Muscle layer of colon (tissue), 2 donors: ENCODE measurements at regions not wholly inside any gene's neighbourhood (a gene's known extent, or its start where the extent isn't known, plus 50 kb on each side); places are given as distances from the start of the nearest gene placed in this dataset.
A peak's percentile ranks its signal among the peaks of the same experiment; 100 is the strongest.

Experiments used
- H3K27ac ChIP-seq: one replicate; pipeline ENCODE4 v1.7.0; 2013; ENCODE audit warnings: low read depth, mild to moderate bottlenecking, low read length, moderate library complexity
- H3K27me3 ChIP-seq, 2 donors: one replicate each; pipeline ENCODE4 v1.7.0; 2013; ENCODE audit warnings: low read length in 2 of 2, mild to moderate bottlenecking in 2 of 2; ENCODE audit not compliant: insufficient read depth in 2 of 2, control insufficient read depth in 1 of 2
- H3K36me3 ChIP-seq: one replicate; pipeline ENCODE4 v1.7.0; 2013; ENCODE audit warnings: mild to moderate bottlenecking, low read length; ENCODE audit not compliant: insufficient read depth
- H3K4me1 ChIP-seq: one replicate; pipeline ENCODE4 v1.7.0; 2013; ENCODE audit warnings: mild to moderate bottlenecking, low read length; ENCODE audit not compliant: insufficient read depth
- H3K4me3 ChIP-seq, 2 donors: one replicate each; pipeline ENCODE4 v1.7.0; 2013; ENCODE audit warnings: low read length in 2 of 2, low read depth in 1 of 2, mild to moderate bottlenecking in 1 of 2, moderate library complexity in 1 of 2
- H3K9ac ChIP-seq: one replicate; pipeline ENCODE4 v1.7.0; 2013; ENCODE audit warnings: low read length
- H3K9me3 ChIP-seq: one replicate; pipeline ENCODE4 v1.7.0; 2013; ENCODE audit warnings: mild to moderate bottlenecking, low read length
- donor health status: abdominal sarcoma.
- donor health status: Adenocarcinoma of cecum.

- Histone ChIP-seq H3K9ac (no peak overlapping the region), H3K27me3 (no peaks in the 10 kb centered on the region), H3K9me3 (no peaks in the 10 kb centered on the region), H3K36me3 (no peaks in the 10 kb centered on the region), H3K4me1 (peaks cover 39% of the 10 kb centered on the region), H3K27ac (no peak overlapping the region), H3K4me3 (peak overlapping the region in 1 of 2 donors; percentile 16)
These were observed 62.0 kb downstream of the GLI2 start for GRCh38 chr2:120797421-120798221.

GRCh38 chr2:120798567-120799247 lies 63.0 kb downstream of the GLI2 start:
- no peak overlapping the region for H3K4me3 ChIP-seq
- no peaks in the 10 kb centered on the region for H3K9me3 ChIP-seq
- H3K27me3 ChIP-seq: no peaks in the 10 kb centered on the region
- H3K9ac ChIP-seq: no peak overlapping the region
- H3K36me3 ChIP-seq: no peaks in the 10 kb centered on the region
- H3K4me1 ChIP-seq: peaks cover 50% of the 10 kb centered on the region
- no peak overlapping the region for H3K27ac ChIP-seq

GRCh38 chr2:120802158-120802557 lies 66.5 kb downstream of the GLI2 start:
- no peaks in the 10 kb centered on the region for H3K36me3 ChIP-seq
- no peak overlapping the region for H3K9ac ChIP-seq
- H3K27ac ChIP-seq: peak overlapping the region; percentile 13
- H3K4me1 ChIP-seq: peaks cover 77% of the 10 kb centered on the region
- H3K4me3 ChIP-seq: no peak overlapping the region
- H3K9me3 ChIP-seq: no peaks in the 10 kb centered on the region
- no peaks in the 10 kb centered on the region for H3K27me3 ChIP-seq

GRCh38 chr2:120802867-120803484 lies 67.3 kb downstream of the GLI2 start:
- Histone ChIP-seq H3K4me1 (peaks cover 68% of the 10 kb centered on the region), H3K36me3 (no peaks in the 10 kb centered on the region), H3K27me3 (no peaks in the 10 kb centered on the region), H3K9me3 (no peaks in the 10 kb centered on the region), H3K27ac (no peak overlapping the region), H3K9ac (no peak overlapping the region), H3K4me3 (no peak overlapping the region)

GRCh38 chr2:120803764-120804335 lies 68.2 kb downstream of the GLI2 start:
- no peaks in the 10 kb centered on the region for H3K36me3 ChIP-seq
- no peak overlapping the region for H3K4me3 ChIP-seq
- H3K9ac ChIP-seq: no peak overlapping the region
- H3K9me3 ChIP-seq: no peaks in the 10 kb centered on the region
- H3K27me3 ChIP-seq: no peaks in the 10 kb centered on the region
- no peak overlapping the region for H3K27ac ChIP-seq
- peaks cover 60% of the 10 kb centered on the region for H3K4me1 ChIP-seq

GRCh38 chr2:120804459-120804858 lies 68.8 kb downstream of the GLI2 start:
- Histone ChIP-seq H3K9me3 (no peaks in the 10 kb centered on the region), H3K4me3 (no peak overlapping the region), H3K27me3 (no peaks in the 10 kb centered on the region), H3K9ac (no peak overlapping the region), H3K4me1 (peaks cover 57% of the 10 kb centered on the region), H3K27ac (no peak overlapping the region), H3K36me3 (no peaks in the 10 kb centered on the region)

GRCh38 chr2:120805011-120805410 lies 69.3 kb downstream of the GLI2 start:
- H3K9me3 ChIP-seq: no peaks in the 10 kb centered on the region
- H3K27ac ChIP-seq: no peak overlapping the region
- no peak overlapping the region for H3K4me3 ChIP-seq
- no peaks in the 10 kb centered on the region for H3K36me3 ChIP-seq
- H3K4me1 ChIP-seq: peaks cover 56% of the 10 kb centered on the region
- no peaks in the 10 kb centered on the region for H3K27me3 ChIP-seq
- H3K9ac ChIP-seq: no peak overlapping the region

- H3K4me3 ChIP-seq: no peak overlapping the region
- peak overlapping the region; percentile 66 for H3K27ac ChIP-seq
- H3K36me3 ChIP-seq: no peaks in the 10 kb centered on the region
- H3K27me3 ChIP-seq: no peaks in the 10 kb centered on the region
- peaks cover 56% of the 10 kb centered on the region for H3K4me1 ChIP-seq
- H3K9me3 ChIP-seq: no peaks in the 10 kb centered on the region
- no peak overlapping the region for H3K9ac ChIP-seq
These were observed 69.9 kb downstream of the GLI2 start for GRCh38 chr2:120805602-120806001.

GRCh38 chr2:120807751-120808150 lies 72.1 kb downstream of the GLI2 start:
- peaks cover 42% of the 10 kb centered on the region for H3K4me1 ChIP-seq
- no peak overlapping the region for H3K27ac ChIP-seq
- H3K27me3 ChIP-seq: no peaks in the 10 kb centered on the region
- H3K9ac ChIP-seq: no peak overlapping the region
- no peak overlapping the region for H3K4me3 ChIP-seq
- no peaks in the 10 kb centered on the region for H3K9me3 ChIP-seq
- no peaks in the 10 kb centered on the region for H3K36me3 ChIP-seq

GRCh38 chr2:120809151-120809550 lies 73.5 kb downstream of the GLI2 start:
- Histone ChIP-seq H3K9me3 (no peaks in the 10 kb centered on the region), H3K4me1 (peaks cover 28% of the 10 kb centered on the region), H3K27me3 (no peaks in the 10 kb centered on the region), H3K36me3 (no peaks in the 10 kb centered on the region), H3K4me3 (no peak overlapping the region), H3K27ac (no peak overlapping the region), H3K9ac (no peak overlapping the region)

GRCh38 chr2:120809609-120810440 lies 74.2 kb downstream of the GLI2 start:
- Histone ChIP-seq H3K9me3 (no peaks in the 10 kb centered on the region), H3K27ac (no peak overlapping the region), H3K27me3 (no peaks in the 10 kb centered on the region), H3K9ac (no peak overlapping the region), H3K4me3 (no peak overlapping the region), H3K36me3 (no peaks in the 10 kb centered on the region), H3K4me1 (peaks cover 23% of the 10 kb centered on the region)
